IMR-90 (cell line): ENCODE measurements at regions not wholly inside any gene's neighbourhood (a gene's known extent, or its start where the extent isn't known, plus 50 kb on each side); places are given as distances from the start of the nearest gene placed in this dataset.

Experiments
- ATAC-seq: fragments of 200-7000 bp; cut with Tn5 transposase; 2 replicates; pipeline ENCODE4 v1.9.1; 2020; ENCODE audit warnings: low read depth, mild to moderate bottlenecking, moderate library complexity
- BruUV-seq: library from RNA; stranded (reverse); fragments of 400-500 nt; replicated peaks from 2 replicates; lab custom pipeline; 2021; lab: Mats Ljungman, UMichigan
- CTCF ChIA-PET: fragments of 300-600 bp; formaldehyde crosslinking; extraction: SDS; loops from one replicate; lab custom pipeline; 2021; ENCODE audit warnings: antibody characterized with exemption; lab: Yijun Ruan, JAX
- POLR2A ChIA-PET: fragments of 300-600 bp; sonication (Branson Sonifier 250); formaldehyde crosslinking; loops from one replicate; lab custom pipeline; 2022; ENCODE audit warnings: antibody characterized with exemption; ENCODE audit not compliant: unreplicated experiment; lab: Charles Lee
- DNase-seq: peaks from one replicate; pipeline ENCODE4 v3.0.0; 2013
- H2AFZ ChIP-seq: replicated peaks from 2 replicates; pipeline ENCODE3; 2013; ENCODE audit warnings: low read length, mild to moderate bottlenecking; ENCODE audit not compliant: poor library complexity
- H2AK5ac ChIP-seq: 2 replicates; pipeline ENCODE4 v1.6.1; 2013; ENCODE audit warnings: low read depth, low read length, inconsistent platforms
- H2AK9ac ChIP-seq: replicated peaks from 2 replicates; pipeline ENCODE3; 2013; ENCODE audit warnings: mild to moderate bottlenecking, low read depth, low read length, moderate library complexity; ENCODE audit not compliant: poor library complexity
- H2BK120ac ChIP-seq: 2 replicates; pipeline ENCODE4 v1.6.1; 2013; ENCODE audit warnings: low read depth, low read length, inconsistent platforms
- H2BK15ac ChIP-seq: 3 replicates; pipeline ENCODE4 v1.6.1; 2013; ENCODE audit warnings: low read depth, low read length, inconsistent platforms
- H2BK20ac ChIP-seq: 2 replicates; pipeline ENCODE4 v1.6.1; 2013; ENCODE audit warnings: low read depth, mild to moderate bottlenecking, inconsistent platforms, low read length, moderate library complexity
- H2BK5ac ChIP-seq: 2 replicates; pipeline ENCODE4 v1.6.1; 2013; ENCODE audit warnings: mild to moderate bottlenecking, low read depth, low read length, inconsistent platforms; ENCODE audit not compliant: poor library complexity, severe bottlenecking
- H3K14ac ChIP-seq: replicated peaks from 2 replicates; pipeline ENCODE4 v1.6.1; 2013; ENCODE audit warnings: low read depth, low read length, inconsistent platforms
- H3K18ac ChIP-seq: 2 replicates; pipeline ENCODE4 v1.6.1; 2013; ENCODE audit warnings: low read depth, low read length, control low read depth
- H3K23ac ChIP-seq: 2 replicates; pipeline ENCODE4 v1.6.1; 2013; ENCODE audit warnings: low read depth, low read length, inconsistent platforms
- H3K27ac ChIP-seq: 2 replicates; pipeline ENCODE4 v1.5.1; 2013; ENCODE audit warnings: mild to moderate bottlenecking, control low read depth, low read length; ENCODE audit not compliant: insufficient read depth
- H3K27me3 ChIP-seq: 2 replicates; pipeline ENCODE4 v1.6.1; 2013; ENCODE audit warnings: low read length; ENCODE audit not compliant: control insufficient read depth, insufficient read depth
- H3K36me3 ChIP-seq: 2 replicates; pipeline ENCODE4 v1.6.1; 2013; ENCODE audit warnings: low read length, mixed read lengths; ENCODE audit not compliant: control insufficient read depth, insufficient read depth
- H3K4ac ChIP-seq: 2 replicates; pipeline ENCODE4 v1.6.1; 2013; ENCODE audit warnings: low read depth, low read length, inconsistent platforms
- H3K4me1 ChIP-seq: 2 replicates; pipeline ENCODE4 v1.6.1; 2013; ENCODE audit warnings: low read length, mixed read lengths; ENCODE audit not compliant: control insufficient read depth, insufficient read depth
- H3K4me2 ChIP-seq: 2 replicates; pipeline ENCODE4 v1.6.1; 2013; ENCODE audit warnings: low read depth, mild to moderate bottlenecking, control low read depth, low read length, moderate library complexity
- H3K4me3 ChIP-seq: 2 replicates; pipeline ENCODE4 v1.5.1; 2013; ENCODE audit warnings: low read depth, mild to moderate bottlenecking, control low read depth, low read length, moderate library complexity; ENCODE audit not compliant: insufficient read depth
- H3K56ac ChIP-seq: 2 replicates; pipeline ENCODE4 v1.6.1; 2013; ENCODE audit warnings: low read length, inconsistent platforms; ENCODE audit not compliant: insufficient read depth; ENCODE audit errors: extremely low read depth
- H3K79me1 ChIP-seq, 2 experiments: 2 replicates each; pipeline ENCODE4 v1.6.1; 2013; ENCODE audit warnings: low read length in 2 of 2, inconsistent platforms in 1 of 2, low read depth in 1 of 2
- H3K9ac ChIP-seq: 2 replicates; pipeline ENCODE4 v1.6.1; 2013; ENCODE audit warnings: low read depth, low read length, control low read depth
- H3K9me1 ChIP-seq: 2 replicates; pipeline ENCODE4 v1.6.1; 2013; ENCODE audit warnings: low read length, inconsistent platforms; ENCODE audit not compliant: insufficient read depth
- H3K9me3 ChIP-seq: 2 replicates; pipeline ENCODE4 v1.6.1; 2013; ENCODE audit warnings: low read length; ENCODE audit not compliant: control insufficient read depth, insufficient read depth
- H4K20me1 ChIP-seq: 2 replicates; pipeline ENCODE4 v1.6.1; 2013; ENCODE audit warnings: low read length, inconsistent platforms; ENCODE audit not compliant: insufficient read depth
- H4K5ac ChIP-seq: 2 replicates; pipeline ENCODE4 v1.6.1; 2013; ENCODE audit warnings: mild to moderate bottlenecking, low read depth, low read length, control low read depth
- H4K8ac ChIP-seq, 2 experiments: 2 replicates each; pipeline ENCODE4 v1.6.1; 2013; ENCODE audit warnings: low read depth in 2 of 2, low read length in 2 of 2, control low read depth in 1 of 2, inconsistent platforms in 1 of 2
- H4K91ac ChIP-seq: 2 replicates; pipeline ENCODE4 v1.6.1; 2013; ENCODE audit warnings: low read depth, low read length, inconsistent platforms; ENCODE audit not compliant: insufficient read depth
- CEBPB ChIP-seq: IDR thresholded peaks from 2 replicates; pipeline ENCODE4 v1.6.1; 2012; ENCODE audit warnings: low read depth, low read length, improper control_type of control experiment
- CHD1 ChIP-seq: IDR thresholded peaks from 2 replicates; pipeline ENCODE4 v1.6.1; 2012; ENCODE audit warnings: low read depth, low read length, improper control_type of control experiment
- FOS ChIP-seq: fragments of 150-350 bp; IDR thresholded peaks from 2 replicates; pipeline ENCODE4 v1.6.1; 2016; ENCODE audit warnings: low read depth, low read length
- MAZ ChIP-seq: IDR thresholded peaks from 2 replicates; pipeline ENCODE4 v1.6.1; 2012; ENCODE audit warnings: low read depth, mild to moderate bottlenecking, low read length, improper control_type of control experiment, moderate library complexity, borderline replicate concordance
- RCOR1 ChIP-seq: IDR thresholded peaks from 2 replicates; pipeline ENCODE4 v1.6.1; 2012; ENCODE audit warnings: mild to moderate bottlenecking, low read length, improper control_type of control experiment; ENCODE audit not compliant: insufficient replicate concordance
- RFX5 ChIP-seq: IDR thresholded peaks from 2 replicates; pipeline ENCODE4 v1.8.0; 2012; ENCODE audit warnings: low read depth, mild to moderate bottlenecking, low read length, moderate library complexity
- SMC3 ChIP-seq: fragments of 150-350 bp; IDR thresholded peaks from 2 replicates; pipeline ENCODE4 v1.6.1; 2016; ENCODE audit warnings: low read depth, mild to moderate bottlenecking, antibody characterized with exemption, low read length, moderate library complexity
- WGBS, 2 experiments: methylation state at CpG; one replicate each; pipeline versions ENCODE4 v1.1.5 to v1.1.7; 2013; ENCODE audit warnings: missing lambda C conversion rate in 2 of 2; ENCODE audit not compliant: insufficient read length in 1 of 2; ENCODE audit errors: extremely low coverage in 2 of 2; 5-methylcytosine and 5-hydroxymethylcytosine counted together
- dilution Hi-C: fragments of 300-500 bp; cut with HindIII; formaldehyde crosslinking; loops from one replicate; pipeline ENCODE4 v1.14.3; 2018; ENCODE audit warnings: low sequenced_read_pairs; ENCODE audit not compliant: unreplicated experiment
- in situ Hi-C: fragments of 300-500 bp; cut with MboI; formaldehyde crosslinking; loops from 3 replicates; pipeline ENCODE4 v1.14.3; 2019; ENCODE audit warnings: low sequenced_read_pairs, inconsistent platforms, mixed read lengths
- intact Hi-C: fragments of 100-400 bp; cut with micrococcal nuclease; formaldehyde crosslinking; loops from 2 replicates; pipeline ENCODE4 v1.10.0; 2022
- TF ChIP-seq, protein P1 (sequence below): conservative IDR thresholded peaks from 2 replicates; pipeline ENCODE4 v1.5.1; 2012; ENCODE audit warnings: mild to moderate bottlenecking, low read depth, low read length, improper control_type of control experiment

DNA sequence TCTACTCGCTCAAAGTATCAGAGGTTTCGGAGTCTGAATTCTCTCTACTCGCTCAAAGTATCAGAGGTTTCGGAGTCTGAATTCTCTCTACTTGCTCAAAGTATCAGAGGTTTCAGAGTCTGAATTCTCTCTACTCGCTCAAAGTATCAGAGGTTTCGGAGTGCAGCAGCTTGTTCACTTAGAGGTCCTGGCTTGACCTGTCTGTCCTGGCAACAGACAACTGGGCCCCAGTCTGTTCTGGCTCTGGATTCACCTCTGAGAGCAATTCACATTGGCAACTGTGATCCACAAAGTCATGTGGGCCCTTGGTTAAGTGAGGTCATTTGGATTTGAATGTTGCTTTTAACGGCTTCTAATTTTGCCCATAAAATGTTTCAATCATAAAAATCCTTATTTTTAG lies 63.9 kb upstream of the ST8SIA6 start:
- ATAC-seq (no peak), DNase-seq (no peak)
- Histone ChIP-seq H3K23ac (no peak overlapping the region), H3K14ac (no peak overlapping the region), H3K79me1 (no peaks in the 10 kb centered on the region), H3K36me3 (no peaks in the 10 kb centered on the region), H3K27me3 (no peaks in the 10 kb centered on the region), H3K9me3 (no peaks in the 10 kb centered on the region), H4K8ac (no peak overlapping the region), H2AFZ (no peak overlapping the region), H3K4ac (no peak overlapping the region), H3K56ac (no peak overlapping the region), H3K4me1 (peaks cover under 1% of the 10 kb centered on the region), H2BK5ac (no peak overlapping the region), H4K91ac (no peak overlapping the region), H3K4me2 (no peak overlapping the region), H3K9ac (no peak overlapping the region), H3K9me1 (no peaks in the 10 kb centered on the region), H2BK20ac (no peak overlapping the region), H2BK15ac (no peak overlapping the region), H2BK120ac (no peak overlapping the region), H2AK9ac (no peak overlapping the region), H4K20me1 (no peaks in the 10 kb centered on the region), H3K4me3 (no peak overlapping the region), H3K27ac (no peak overlapping the region), H4K5ac (no peak overlapping the region), H2AK5ac (no peak overlapping the region), H3K18ac (no peak overlapping the region)
- BruUV-seq = no TSS peak
- WGBS, 2 experiments = 100% methylated on average over 1 of the region's 7 CpGs; no CpG with 5 or more reads in 1 of the 2 experiments
- dilution Hi-C loops = no loop called here
- ChIA-PET POLR2A (no interaction called here), CTCF (no interaction called here)
- TF ChIP-seq CEBPB (no peak), RCOR1 (no peak), MAZ (no peak), CHD1 (no peak), RFX5 (no peak), FOS (no peak), SMC3 (no peak)
- TF ChIP-seq, protein P1, sequence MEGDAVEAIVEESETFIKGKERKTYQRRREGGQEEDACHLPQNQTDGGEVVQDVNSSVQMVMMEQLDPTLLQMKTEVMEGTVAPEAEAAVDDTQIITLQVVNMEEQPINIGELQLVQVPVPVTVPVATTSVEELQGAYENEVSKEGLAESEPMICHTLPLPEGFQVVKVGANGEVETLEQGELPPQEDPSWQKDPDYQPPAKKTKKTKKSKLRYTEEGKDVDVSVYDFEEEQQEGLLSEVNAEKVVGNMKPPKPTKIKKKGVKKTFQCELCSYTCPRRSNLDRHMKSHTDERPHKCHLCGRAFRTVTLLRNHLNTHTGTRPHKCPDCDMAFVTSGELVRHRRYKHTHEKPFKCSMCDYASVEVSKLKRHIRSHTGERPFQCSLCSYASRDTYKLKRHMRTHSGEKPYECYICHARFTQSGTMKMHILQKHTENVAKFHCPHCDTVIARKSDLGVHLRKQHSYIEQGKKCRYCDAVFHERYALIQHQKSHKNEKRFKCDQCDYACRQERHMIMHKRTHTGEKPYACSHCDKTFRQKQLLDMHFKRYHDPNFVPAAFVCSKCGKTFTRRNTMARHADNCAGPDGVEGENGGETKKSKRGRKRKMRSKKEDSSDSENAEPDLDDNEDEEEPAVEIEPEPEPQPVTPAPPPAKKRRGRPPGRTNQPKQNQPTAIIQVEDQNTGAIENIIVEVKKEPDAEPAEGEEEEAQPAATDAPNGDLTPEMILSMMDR = no peak
- in situ Hi-C loops = no loop called here
- intact Hi-C loops = loop anchor here (5.0 kb wide), 1 partner anchor 79 kb away; no protein-coding TSS in a partner anchor
